Aorta (tissue), 5 donors: ENCODE measurements at regions not wholly inside any gene's neighbourhood (a gene's known extent, or its start where the extent isn't known, plus 50 kb on each side); places are given as distances from the start of the nearest gene placed in this dataset.
A peak's percentile ranks its signal among the peaks of the same experiment; 100 is the strongest.
"Not testable (repeated sequence)": the region's sequence is repeated elsewhere in the genome, so short reads cannot be mapped to it uniquely, and the experiment has no call there.

Experiments
- ATAC-seq: fragments of 200-7000 bp; cut with Tn5 transposase; one replicate; pipeline ENCODE4 v1.9.1; 2022; ENCODE audit warnings: moderate library complexity; ENCODE audit not compliant: low FRiP score
- DNase-seq, 2 donors: peaks; one replicate each; pipeline ENCODE4 v3.0.0-alpha.2; 2020
- H3K27ac ChIP-seq, 2 donors: one replicate each; pipeline ENCODE4 v1.5.1; 2013; ENCODE audit warnings: low read length in 2 of 2, mild to moderate bottlenecking in 2 of 2, moderate library complexity in 2 of 2, control low read depth in 1 of 2, inconsistent platforms in 1 of 2, low read depth in 1 of 2
- H3K27me3 ChIP-seq, 2 donors: one replicate each; pipeline ENCODE4 v1.6.1; 2013; ENCODE audit warnings: control low read depth in 1 of 2, low read length in 1 of 2, mild to moderate bottlenecking in 1 of 2, moderate library complexity in 1 of 2; ENCODE audit not compliant: insufficient read depth in 2 of 2, control insufficient read depth in 1 of 2
- H3K36me3 ChIP-seq, 2 donors: one replicate each; pipeline ENCODE4 v1.6.1; 2013; ENCODE audit warnings: control low read depth in 1 of 2, low read length in 1 of 2, mild to moderate bottlenecking in 1 of 2; ENCODE audit not compliant: insufficient read depth in 2 of 2, control insufficient read depth in 1 of 2
- H3K4me1 ChIP-seq, 2 donors: one replicate each; pipeline ENCODE4 v1.6.1; 2013; ENCODE audit warnings: low read length in 2 of 2, control low read depth in 1 of 2, mild to moderate bottlenecking in 1 of 2, moderate library complexity in 1 of 2; ENCODE audit not compliant: insufficient read depth in 2 of 2, control insufficient read depth in 1 of 2
- H3K4me3 ChIP-seq, 2 donors: one replicate each; pipeline ENCODE4 v1.5.1; 2013; ENCODE audit warnings: low read length in 2 of 2, control low read depth in 1 of 2, mild to moderate bottlenecking in 1 of 2
- H3K9me3 ChIP-seq: one replicate; pipeline ENCODE4 v1.6.1; 2013; ENCODE audit warnings: mild to moderate bottlenecking, low read length; ENCODE audit not compliant: control insufficient read depth
- whole genome bisulfite sequencing, 2 donors: extraction: QIAGEN DNeasy Blood & Tissue Kit; methylation state at CpG; one replicate each; pipeline ENCODE4 v1.1.7; 2013; 5-methylcytosine and 5-hydroxymethylcytosine counted together
- intact Hi-C, 2 donors: fragments of 100-400 bp; cut with DNase I; formaldehyde crosslinking; loops; one replicate each; pipeline versions ENCODE4 v1.14.2 to v1.15.0; 2022
- donor health status: healthy with polysubstance abuse.
- donor health status: Bipolar disorder and iron deficiency.
- donor health status: DM: no; HTN: no; CAD: no.
- donor health status: DM: no; HTN: no; CAD: no.
- donor health status: DM: yes; HTN: yes; CAD: no.

GRCh38 chr6:117008618-117009017 lies 131.6 kb downstream of the RFX6 start:
- intact Hi-C loops, result no loop called here
- H3K36me3 ChIP-seq, result no peaks in the 10 kb centered on the region
- H3K27ac ChIP-seq, result no peak overlapping the region
- ATAC-seq (no peak), DNase-seq (no peak)
- H3K27me3 ChIP-seq, result no peaks in the 10 kb centered on the region
- H3K4me1 ChIP-seq, result no peaks in the 10 kb centered on the region
- WGBS, 2 donors, result 82 to 84% methylated on average over 3 of the region's 3 CpGs
- no peaks in the 10 kb centered on the region for H3K9me3 ChIP-seq
- no peak overlapping the region for H3K4me3 ChIP-seq

- intact Hi-C loops, H3K4me1 ChIP-seq, H3K27me3 ChIP-seq, H3K4me3 ChIP-seq, H3K27ac ChIP-seq, H3K36me3 ChIP-seq, H3K9me3 ChIP-seq, ATAC-seq: not testable (repeated sequence)
- 91 to 93% methylated on average over 40 to 43 of the region's 43 CpGs for WGBS, 2 donors
- peak in 1 of 2 donors; percentile 68 for DNase-seq
These were observed 137.8 kb downstream of the RFX6 start for GRCh38 chr6:117014641-117015473.

- H3K9me3 ChIP-seq, H3K36me3 ChIP-seq, H3K4me1 ChIP-seq, ATAC-seq, H3K4me3 ChIP-seq, H3K27ac ChIP-seq, intact Hi-C loops, H3K27me3 ChIP-seq, DNase-seq: not testable (repeated sequence)
- 75 to 76% methylated on average over 4 of the region's 4 CpGs for WGBS, 2 donors
These were observed 138.4 kb downstream of the RFX6 start for GRCh38 chr6:117015474-117015804.

- H3K36me3 ChIP-seq, result no peaks in the 10 kb centered on the region
- H3K4me1 ChIP-seq, result no peaks in the 10 kb centered on the region
- no peak overlapping the region for H3K27ac ChIP-seq
- WGBS, 2 donors, result 69 to 83% methylated on average over 1 of the region's 1 CpG
- no peak overlapping the region for H3K4me3 ChIP-seq
- intact Hi-C loops, result no loop called here
- DNase-seq (no peak), ATAC-seq (no peak)
- H3K27me3 ChIP-seq, result no peaks in the 10 kb centered on the region
- no peaks in the 10 kb centered on the region for H3K9me3 ChIP-seq
These were observed 141.7 kb downstream of the RFX6 start for GRCh38 chr6:117018771-117019170.

GRCh38 chr6:117022774-117023173 lies 145.7 kb downstream of the RFX6 start:
- Histone ChIP-seq H3K36me3 (no peaks in the 10 kb centered on the region), H3K27me3 (no peaks in the 10 kb centered on the region), H3K9me3 (no peaks in the 10 kb centered on the region), H3K27ac (no peak overlapping the region), H3K4me3 (no peak overlapping the region), H3K4me1 (no peaks in the 10 kb centered on the region)
- DNase-seq, result no peak
- intact Hi-C loops, result no loop called here
- no peak for ATAC-seq

- no peaks in the 10 kb centered on the region for H3K4me1 ChIP-seq
- ATAC-seq, result no peak
- no peaks in the 10 kb centered on the region for H3K9me3 ChIP-seq
- no peak overlapping the region for H3K4me3 ChIP-seq
- DNase-seq, result no peak
- H3K27me3 ChIP-seq, result no peaks in the 10 kb centered on the region
- no peak overlapping the region for H3K27ac ChIP-seq
- intact Hi-C loops, result no loop called here
- WGBS, 2 donors, result 57 to 59% methylated on average over 5 of the region's 5 CpGs
- H3K36me3 ChIP-seq, result no peaks in the 10 kb centered on the region
These were observed 148.3 kb downstream of the RFX6 start for GRCh38 chr6:117025310-117025709.

- ATAC-seq (no peak), DNase-seq (no peak)
- no peak overlapping the region for H3K27ac ChIP-seq
- H3K36me3 ChIP-seq, result no peaks in the 10 kb centered on the region
- H3K4me1 ChIP-seq, result no peaks in the 10 kb centered on the region
- no peak overlapping the region for H3K4me3 ChIP-seq
- H3K9me3 ChIP-seq, result no peaks in the 10 kb centered on the region
- intact Hi-C loops, result no loop called here
- 59 to 60% methylated on average over 1 of the region's 1 CpG for WGBS, 2 donors
- H3K27me3 ChIP-seq, result no peaks in the 10 kb centered on the region
These were observed 151.2 kb downstream of the RFX6 start for GRCh38 chr6:117028256-117028655.

- DNase-seq, result no peak
- Histone ChIP-seq H3K27me3 (no peaks in the 10 kb centered on the region), H3K9me3 (no peaks in the 10 kb centered on the region), H3K4me3 (no peak overlapping the region), H3K4me1 (no peaks in the 10 kb centered on the region), H3K36me3 (no peaks in the 10 kb centered on the region), H3K27ac (no peak overlapping the region)
- 66 to 72% methylated on average over 2 of the region's 2 CpGs for WGBS, 2 donors
- ATAC-seq, result no peak
- intact Hi-C loops, result no loop called here
These were observed 157.5 kb downstream of the RFX6 start for GRCh38 chr6:117034547-117034946.

GRCh38 chr6:117034971-117035370 lies 157.9 kb downstream of the RFX6 start:
- no peaks in the 10 kb centered on the region for H3K36me3 ChIP-seq
- H3K27ac ChIP-seq, result no peak overlapping the region
- H3K4me3 ChIP-seq, result no peak overlapping the region
- no peaks in the 10 kb centered on the region for H3K9me3 ChIP-seq
- intact Hi-C loops, result no loop called here
- no peak for DNase-seq
- H3K27me3 ChIP-seq, result no peaks in the 10 kb centered on the region
- 82% methylated on average over 4 of the region's 4 CpGs for WGBS, 2 donors
- no peak for ATAC-seq
- H3K4me1 ChIP-seq, result no peaks in the 10 kb centered on the region
